H9 (cell line): ENCODE measurements at regions not wholly inside any gene's neighbourhood (a gene's known extent, or its start where the extent isn't known, plus 50 kb on each side); places are given as distances from the start of the nearest gene placed in this dataset.

ENCODE experiments used
- DNase-seq: peaks from one replicate; pipeline ENCODE4 v3.0.0-alpha.2; 2017
- H2AFZ ChIP-seq: one replicate; pipeline ENCODE4 v1.6.1; 2013; ENCODE audit warnings: mild to moderate bottlenecking, low read length, control low read depth, moderate library complexity
- H2AK5ac ChIP-seq: 2 replicates; pipeline ENCODE4 v1.6.1; 2013; ENCODE audit warnings: low read length, control low read depth, mixed read lengths; ENCODE audit not compliant: insufficient read length
- H2BK120ac ChIP-seq: one replicate; pipeline ENCODE4 v1.6.1; 2013; ENCODE audit warnings: low read depth, mild to moderate bottlenecking, low read length, control low read depth, inconsistent platforms; ENCODE audit not compliant: poor library complexity, severe bottlenecking
- H2BK12ac ChIP-seq: 2 replicates; pipeline ENCODE4 v1.6.1; 2013; ENCODE audit warnings: low read length, control low read depth, mixed read lengths, low read depth; ENCODE audit not compliant: insufficient read length
- H2BK15ac ChIP-seq: 2 replicates; pipeline ENCODE4 v1.6.1; 2013; ENCODE audit warnings: low read depth, low read length, control low read depth
- H2BK20ac ChIP-seq: one replicate; pipeline ENCODE4 v1.6.1; 2013; ENCODE audit warnings: low read depth, mild to moderate bottlenecking, low read length, control low read depth, inconsistent platforms; ENCODE audit not compliant: poor library complexity, severe bottlenecking
- H2BK5ac ChIP-seq: 2 replicates; pipeline ENCODE4 v1.6.1; 2013; ENCODE audit warnings: low read length, control low read depth, mixed read lengths; ENCODE audit not compliant: insufficient read length
- H3K14ac ChIP-seq: 2 replicates; pipeline ENCODE4 v1.6.1; 2013; ENCODE audit warnings: low read length, control low read depth; ENCODE audit not compliant: insufficient read depth
- H3K18ac ChIP-seq: 2 replicates; pipeline ENCODE4 v1.6.1; 2013; ENCODE audit warnings: low read depth, mild to moderate bottlenecking, mixed read lengths, low read length, control low read depth; ENCODE audit not compliant: insufficient read length
- H3K23ac ChIP-seq: 2 replicates; pipeline ENCODE4 v1.6.1; 2013; ENCODE audit warnings: low read length, control low read depth, mixed read lengths, low read depth; ENCODE audit not compliant: insufficient read length
- H3K23me2 ChIP-seq: 2 replicates; pipeline ENCODE4 v1.6.1; 2013; ENCODE audit warnings: low read depth, mild to moderate bottlenecking, mixed read lengths, low read length, control low read depth; ENCODE audit not compliant: insufficient read length, poor library complexity, severe bottlenecking
- H3K27ac ChIP-seq: 2 replicates; pipeline ENCODE4 v1.5.1; 2013; ENCODE audit warnings: low read length, control low read depth, mixed read lengths, low read depth; ENCODE audit not compliant: insufficient read length
- H3K27me3 ChIP-seq: 2 replicates; pipeline ENCODE4 v1.6.1; 2013; ENCODE audit warnings: low read length, control low read depth, inconsistent platforms; ENCODE audit not compliant: insufficient read depth
- H3K4ac ChIP-seq: 2 replicates; pipeline ENCODE4 v1.6.1; 2013; ENCODE audit warnings: low read depth, mild to moderate bottlenecking, control low read depth, inconsistent platforms, low read length, moderate library complexity
- H3K4me1 ChIP-seq: 2 replicates; pipeline ENCODE4 v1.6.1; 2013; ENCODE audit warnings: low read length, control low read depth, inconsistent platforms; ENCODE audit not compliant: insufficient read depth
- H3K4me2 ChIP-seq: 2 replicates; pipeline ENCODE4 v1.6.1; 2013; ENCODE audit warnings: low read length, control low read depth, mixed read lengths; ENCODE audit not compliant: insufficient read length, insufficient read depth
- H3K56ac ChIP-seq: 2 replicates; pipeline ENCODE4 v1.6.1; 2013; ENCODE audit warnings: low read depth, mild to moderate bottlenecking, mixed read lengths, low read length, control low read depth; ENCODE audit not compliant: insufficient read length
- H3K79me1 ChIP-seq: 2 replicates; pipeline ENCODE4 v1.6.1; 2013; ENCODE audit warnings: low read depth, mild to moderate bottlenecking, moderate library complexity, low read length, control low read depth, inconsistent platforms; ENCODE audit not compliant: insufficient read depth, poor library complexity, severe bottlenecking
- H3K79me2 ChIP-seq: 2 replicates; pipeline ENCODE4 v1.6.1; 2013; ENCODE audit warnings: low read length, control low read depth, inconsistent platforms; ENCODE audit not compliant: insufficient read depth
- H3K9ac ChIP-seq: 2 replicates; pipeline ENCODE4 v1.6.1; 2013; ENCODE audit warnings: low read length, control low read depth, mixed read lengths; ENCODE audit not compliant: insufficient read length; ENCODE audit errors: extremely low read depth
- H3K9me3 ChIP-seq: one replicate; pipeline ENCODE4 v1.6.1; 2013; ENCODE audit warnings: low read depth, low read length, inconsistent platforms; ENCODE audit not compliant: control insufficient read depth
- H3T11ph ChIP-seq: one replicate; pipeline ENCODE4 v1.6.1; 2013; ENCODE audit warnings: mild to moderate bottlenecking, low read length, control low read depth, inconsistent platforms
- H4K20me1 ChIP-seq: one replicate; pipeline ENCODE4 v1.6.1; 2013; ENCODE audit not compliant: control insufficient read depth, insufficient read length, insufficient read depth
- H4K5ac ChIP-seq: 2 replicates; pipeline ENCODE4 v1.6.1; 2013; ENCODE audit warnings: low read depth, mild to moderate bottlenecking, mixed read lengths, low read length, control low read depth; ENCODE audit not compliant: insufficient read length
- H4K8ac ChIP-seq: replicated peaks from 2 replicates; pipeline ENCODE4 v1.6.1; 2013; ENCODE audit warnings: low read length, control low read depth, mixed read lengths, low read depth; ENCODE audit not compliant: insufficient read length
- H4K91ac ChIP-seq: 2 replicates; pipeline ENCODE4 v1.6.1; 2013; ENCODE audit warnings: low read depth, mild to moderate bottlenecking, moderate library complexity, mixed read lengths, low read length, control low read depth; ENCODE audit not compliant: insufficient read length
- H3K27ac Mint-ChIP-seq, 3 experiments: 2 replicates in 2 of 3; 3 replicates in 1 of 3; pipeline ENCODE4 v1.8.0; 2020 to 2021; ENCODE audit warnings: mixed read lengths in 3 of 3, mild to moderate bottlenecking in 1 of 3, moderate library complexity in 1 of 3
- H3K27me3 Mint-ChIP-seq: 2 replicates; pipeline ENCODE4 v1.8.0; 2021; ENCODE audit warnings: low read depth, mild to moderate bottlenecking, moderate library complexity, mixed read lengths
- H3K36me3 Mint-ChIP-seq, 3 experiments: 2 replicates in 2 of 3; 3 replicates in 1 of 3; pipeline ENCODE4 v1.8.0; 2020 to 2021; ENCODE audit warnings: low read depth in 3 of 3, mixed read lengths in 3 of 3; ENCODE audit not compliant: insufficient read depth in 1 of 3
- H3K4me1 Mint-ChIP-seq, 2 experiments: 2 replicates each; pipeline ENCODE4 v1.8.0; 2020; ENCODE audit warnings: mixed read lengths in 2 of 2
- H3K4me3 Mint-ChIP-seq, 2 experiments: 2 replicates in 1 of 2; 3 replicates in 1 of 2; pipeline ENCODE4 v1.8.0; 2020 to 2021; ENCODE audit warnings: mild to moderate bottlenecking in 2 of 2, mixed read lengths in 2 of 2, moderate library complexity in 1 of 2
- H3K9me3 Mint-ChIP-seq, 2 experiments: 2 replicates in 1 of 2; 3 replicates in 1 of 2; pipeline ENCODE4 v1.8.0; 2020; ENCODE audit warnings: mild to moderate bottlenecking in 2 of 2, mixed read lengths in 2 of 2, moderate library complexity in 1 of 2
- WGBS: extraction: QIAGEN DNeasy Blood & Tissue Kit; methylation state at CpG from one replicate; pipeline ENCODE4 v1.1.7; 2013; ENCODE audit warnings: missing lambda C conversion rate, low lambda C conversion rate, mixed read lengths; ENCODE audit not compliant: insufficient read length; ENCODE audit errors: extremely low coverage; 5-methylcytosine and 5-hydroxymethylcytosine counted together
- TF ChIP-seq, protein P1 (sequence below): fragments of 200-600 bp; sonication (generic); conservative IDR thresholded peaks from 3 replicates; pipeline ENCODE4 v1.8.0; 2021; ENCODE audit warnings: antibody characterized with exemption, mild to moderate bottlenecking

DNA sequence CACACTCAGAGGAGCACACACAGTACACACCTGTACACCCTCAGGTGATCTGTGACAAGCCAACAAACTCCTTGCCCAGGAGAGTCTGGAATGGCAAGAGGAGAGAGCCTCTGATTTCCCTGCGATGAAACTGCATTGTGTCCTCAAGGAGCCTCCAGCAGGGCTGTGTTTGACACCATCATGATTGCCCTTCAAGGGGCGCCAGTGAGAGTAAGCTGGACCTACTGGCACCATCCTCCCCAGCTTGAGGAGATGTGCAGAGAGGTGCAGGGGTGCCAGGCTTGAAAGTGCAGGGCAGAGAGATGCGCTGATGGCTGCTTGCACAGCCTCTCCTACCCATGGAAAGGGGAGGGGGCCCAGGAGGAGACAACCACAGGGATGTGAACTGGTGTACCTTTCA is 188.8 kb upstream of the CADM1 start:
- peaks cover 39% of the 10 kb centered on the region for H3K27me3 Mint-ChIP-seq
- no peak overlapping the region for H2BK15ac ChIP-seq
- WGBS: no CpG with 5 or more reads among the region's 3 CpGs
- H3K9me3 ChIP-seq: no peaks in the 10 kb centered on the region
- no peak overlapping the region for H2AFZ ChIP-seq
- H3K23me2 ChIP-seq: no peaks in the 10 kb centered on the region
- H4K8ac ChIP-seq: no peak overlapping the region
- H3K9me3 Mint-ChIP-seq: no peaks in the 10 kb centered on the region
- H3K4me2 ChIP-seq: no peak overlapping the region
- no peak overlapping the region for H2AK5ac ChIP-seq
- H3K18ac ChIP-seq: no peak overlapping the region
- H2BK20ac ChIP-seq: no peak overlapping the region
- no peaks in the 10 kb centered on the region; the same call in 1 of the 2 replicates for H3K27me3 ChIP-seq
- H3K27ac ChIP-seq: no peak overlapping the region
- no peak for DNase-seq
- H3K56ac ChIP-seq: no peak overlapping the region
- H3K4me1 ChIP-seq: no peaks in the 10 kb centered on the region
- no peak overlapping the region for H3K9ac ChIP-seq
- no peaks in the 10 kb centered on the region for H3K79me1 ChIP-seq
- no peak overlapping the region for H3K23ac ChIP-seq
- peaks cover 10 to 22% of the 10 kb centered on the region in 2 experiments for H3K4me1 Mint-ChIP-seq
- no peak overlapping the region for H3K4ac ChIP-seq
- no peaks in the 10 kb centered on the region for H3K79me2 ChIP-seq
- H3K4me3 Mint-ChIP-seq: no peak overlapping the region
- no peak overlapping the region for H4K91ac ChIP-seq
- H3K27ac Mint-ChIP-seq: no peak overlapping the region
- H2BK120ac ChIP-seq: no peak overlapping the region
- no peak overlapping the region for H3T11ph ChIP-seq
- no peak overlapping the region for H2BK12ac ChIP-seq
- no peak overlapping the region for H3K14ac ChIP-seq
- H3K36me3 Mint-ChIP-seq: no peaks in the 10 kb centered on the region
- no peaks in the 10 kb centered on the region for H4K20me1 ChIP-seq
- H2BK5ac ChIP-seq: no peak overlapping the region
- H4K5ac ChIP-seq: no peak overlapping the region
- TF ChIP-seq, protein P1, sequence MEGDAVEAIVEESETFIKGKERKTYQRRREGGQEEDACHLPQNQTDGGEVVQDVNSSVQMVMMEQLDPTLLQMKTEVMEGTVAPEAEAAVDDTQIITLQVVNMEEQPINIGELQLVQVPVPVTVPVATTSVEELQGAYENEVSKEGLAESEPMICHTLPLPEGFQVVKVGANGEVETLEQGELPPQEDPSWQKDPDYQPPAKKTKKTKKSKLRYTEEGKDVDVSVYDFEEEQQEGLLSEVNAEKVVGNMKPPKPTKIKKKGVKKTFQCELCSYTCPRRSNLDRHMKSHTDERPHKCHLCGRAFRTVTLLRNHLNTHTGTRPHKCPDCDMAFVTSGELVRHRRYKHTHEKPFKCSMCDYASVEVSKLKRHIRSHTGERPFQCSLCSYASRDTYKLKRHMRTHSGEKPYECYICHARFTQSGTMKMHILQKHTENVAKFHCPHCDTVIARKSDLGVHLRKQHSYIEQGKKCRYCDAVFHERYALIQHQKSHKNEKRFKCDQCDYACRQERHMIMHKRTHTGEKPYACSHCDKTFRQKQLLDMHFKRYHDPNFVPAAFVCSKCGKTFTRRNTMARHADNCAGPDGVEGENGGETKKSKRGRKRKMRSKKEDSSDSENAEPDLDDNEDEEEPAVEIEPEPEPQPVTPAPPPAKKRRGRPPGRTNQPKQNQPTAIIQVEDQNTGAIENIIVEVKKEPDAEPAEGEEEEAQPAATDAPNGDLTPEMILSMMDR: peak; percentile 39; the same call in 2 of the 3 replicates
